H1 (cell line): ENCODE measurements at regions not wholly inside any gene's neighbourhood (a gene's known extent, or its start where the extent isn't known, plus 50 kb on each side); places are given as distances from the start of the nearest gene placed in this dataset.
A peak's percentile ranks its signal among the peaks of the same experiment; 100 is the strongest.

ENCODE experiments used
- CTCF ChIA-PET: fragments of 300-600 bp; sonication (Branson Sonifier 250); formaldehyde crosslinking; loops from one replicate; lab custom pipeline; 2021; ENCODE audit not compliant: partially characterized antibody; lab: Charles Lee
- POLR2A ChIA-PET: fragments of 300-600 bp; sonication (Branson Sonifier 250); formaldehyde crosslinking; loops from one replicate; lab custom pipeline; 2021; ENCODE audit warnings: inconsistent platforms; ENCODE audit not compliant: partially characterized antibody; lab: Charles Lee
- DNase-seq, 2 experiments: peaks; one replicate each; pipeline versions ENCODE4 v3.0.0 to v3.0.0-alpha.2; 2010 to 2022; ENCODE audit warnings: low spot score in 2 of 2, low read depth in 1 of 2, mixed read lengths in 1 of 2
- FAIRE-seq: peaks from 2 replicates; lab custom pipeline; 2011; peaks lifted over from hg19 to GRCh38; lab: Jason Lieb, UNC
- H2AFZ ChIP-seq: 2 replicates; pipeline ENCODE4 v1.8.1; 2012; ENCODE audit warnings: low read length, inconsistent platforms
- H2AK5ac ChIP-seq: 2 replicates; pipeline ENCODE4 v1.6.1; 2013; ENCODE audit warnings: low read depth, low read length
- H2BK120ac ChIP-seq: replicated peaks from 2 replicates; pipeline ENCODE3; 2013; ENCODE audit warnings: low read depth, low read length, inconsistent platforms
- H2BK12ac ChIP-seq: 2 replicates; pipeline ENCODE4 v1.6.1; 2013; ENCODE audit warnings: low read depth, low read length
- H2BK15ac ChIP-seq: 2 replicates; pipeline ENCODE4 v1.6.1; 2013; ENCODE audit warnings: low read length
- H2BK20ac ChIP-seq: 2 replicates; pipeline ENCODE4 v1.6.1; 2013; ENCODE audit warnings: low read length
- H2BK5ac ChIP-seq: 2 replicates; pipeline ENCODE4 v1.6.1; 2013; ENCODE audit warnings: low read depth, low read length
- H3K14ac ChIP-seq: 2 replicates; pipeline ENCODE4 v1.6.1; 2013; ENCODE audit warnings: inconsistent platforms; ENCODE audit not compliant: insufficient read length
- H3K18ac ChIP-seq: 2 replicates; pipeline ENCODE4 v1.6.1; 2013; ENCODE audit warnings: low read length; ENCODE audit errors: extremely low read depth
- H3K23ac ChIP-seq: 2 replicates; pipeline ENCODE4 v1.6.1; 2013; ENCODE audit warnings: inconsistent platforms; ENCODE audit not compliant: insufficient read length
- H3K23me2 ChIP-seq: 2 replicates; pipeline ENCODE4 v1.6.1; 2013; ENCODE audit warnings: low read depth, low read length
- H3K27ac ChIP-seq: 2 replicates; pipeline ENCODE4 v1.6.1; 2011; ENCODE audit warnings: low read depth, low read length, inconsistent platforms
- H3K27me3 ChIP-seq, 4 experiments: replicated peaks in 1 of 4; 1 replicate in 1 of 4; 2 replicates in 3 of 4; pipeline versions ENCODE4 v1.6.1 to v1.8.1; 2011 to 2013; ENCODE audit warnings: low read length in 3 of 4, mild to moderate bottlenecking in 3 of 4, inconsistent platforms in 2 of 4, mixed read lengths in 2 of 4, moderate library complexity in 1 of 4; ENCODE audit not compliant: control insufficient read depth in 3 of 4, insufficient read depth in 3 of 4; ENCODE audit errors: extremely low read depth in 1 of 4
- H3K36me3 ChIP-seq, 4 experiments: 2 replicates each; pipeline versions ENCODE4 v1.6.1 to v1.8.1; 2011 to 2013; ENCODE audit warnings: mild to moderate bottlenecking in 4 of 4, low read length in 3 of 4, moderate library complexity in 2 of 4, control low read depth in 1 of 4, inconsistent platforms in 1 of 4; ENCODE audit not compliant: insufficient read depth in 4 of 4, control insufficient read depth in 2 of 4
- H3K4ac ChIP-seq: replicated peaks from 2 replicates; pipeline ENCODE3; 2013; ENCODE audit warnings: low read length, low read depth, mixed read lengths, inconsistent platforms; ENCODE audit not compliant: insufficient read length
- H3K4me1 ChIP-seq, 4 experiments: replicated peaks in 1 of 4; 1 replicate in 1 of 4; 2 replicates in 3 of 4; pipeline versions ENCODE4 v1.6.1 to v1.8.1; 2011 to 2013; ENCODE audit warnings: low read length in 3 of 4, inconsistent platforms in 2 of 4, mixed read lengths in 1 of 4; ENCODE audit not compliant: insufficient read depth in 4 of 4, control insufficient read depth in 3 of 4
- H3K4me2 ChIP-seq, 2 experiments: 2 replicates each; pipeline versions ENCODE4 v1.6.1 to v1.8.1; 2011 to 2013; ENCODE audit warnings: low read depth in 2 of 2, low read length in 2 of 2, control low read depth in 1 of 2, inconsistent platforms in 1 of 2, mild to moderate bottlenecking in 1 of 2; ENCODE audit not compliant: insufficient read depth in 1 of 2
- H3K4me3 ChIP-seq, 4 experiments: fragments of 200-600, 300-600 bp in 1 of 4; sonication (generic), shearing (Covaris generic), sonication (Bioruptor Twin) in 1 of 4; 2 replicates each; pipeline versions ENCODE4 v1.5.1 to v1.8.1; 2011 to 2016; ENCODE audit warnings: low read length in 4 of 4, low read depth in 3 of 4, control low read depth in 2 of 4, inconsistent platforms in 2 of 4, mild to moderate bottlenecking in 2 of 4, mixed read lengths in 1 of 4, moderate library complexity in 1 of 4; ENCODE audit not compliant: insufficient read depth in 2 of 4; ENCODE audit errors: extremely low read depth in 1 of 4
- H3K56ac ChIP-seq: replicated peaks from 2 replicates; pipeline ENCODE3; 2013; ENCODE audit warnings: low read depth, mild to moderate bottlenecking, mixed read lengths, low read length, inconsistent platforms; ENCODE audit not compliant: insufficient read length
- H3K79me1 ChIP-seq: 2 replicates; pipeline ENCODE4 v1.6.1; 2013; ENCODE audit warnings: low read depth, low read length, control low read depth
- H3K79me2 ChIP-seq, 2 experiments: 2 replicates each; pipeline versions ENCODE4 v1.6.1 to v1.8.1; 2012 to 2013; ENCODE audit warnings: low read length in 2 of 2, mild to moderate bottlenecking in 2 of 2, inconsistent platforms in 1 of 2; ENCODE audit not compliant: insufficient read depth in 2 of 2, control insufficient read depth in 1 of 2
- H3K9ac ChIP-seq, 4 experiments: replicated peaks in 1 of 4; 1 replicate in 1 of 4; 2 replicates in 3 of 4; pipeline versions ENCODE4 v1.6.1 to v1.8.1; 2011 to 2013; ENCODE audit warnings: low read depth in 3 of 4, low read length in 3 of 4, control low read depth in 2 of 4, mild to moderate bottlenecking in 2 of 4, moderate library complexity in 2 of 4, inconsistent platforms in 1 of 4; ENCODE audit errors: extremely low read depth in 1 of 4
- H3K9me3 ChIP-seq, 2 experiments: 2 replicates each; pipeline versions ENCODE4 v1.6.1 to v1.8.1; 2012 to 2013; ENCODE audit warnings: mild to moderate bottlenecking in 2 of 2, moderate library complexity in 2 of 2, control low read depth in 1 of 2, inconsistent platforms in 1 of 2, low read depth in 1 of 2, low read length in 1 of 2, mixed read lengths in 1 of 2; ENCODE audit not compliant: insufficient read depth in 2 of 2
- H4K20me1 ChIP-seq, 2 experiments: replicated peaks in 1 of 2; 2 replicates each; pipeline versions ENCODE3 to v1.8.1; 2011 to 2013; ENCODE audit warnings: inconsistent platforms in 2 of 2, low read length in 2 of 2, mild to moderate bottlenecking in 1 of 2; ENCODE audit not compliant: insufficient read depth in 2 of 2, control insufficient read depth in 1 of 2
- H4K5ac ChIP-seq: 2 replicates; pipeline ENCODE4 v1.6.1; 2013; ENCODE audit warnings: low read length, low read depth, mixed read lengths, inconsistent platforms; ENCODE audit not compliant: insufficient read length
- H4K8ac ChIP-seq: 2 replicates; pipeline ENCODE4 v1.8.0; 2013; ENCODE audit warnings: mild to moderate bottlenecking, moderate library complexity, low read length, inconsistent platforms; ENCODE audit not compliant: insufficient read depth; ENCODE audit errors: extremely low read depth
- H4K91ac ChIP-seq: replicated peaks from 2 replicates; pipeline ENCODE3; 2013; ENCODE audit warnings: low read length, mixed read lengths, inconsistent platforms; ENCODE audit not compliant: insufficient read length
- ASH2L ChIP-seq: fragments of 200-600, 300-600 bp; sonication (generic); IDR thresholded peaks from one replicate; pipeline ENCODE4 v1.7.1; 2017; ENCODE audit warnings: low read length
- ATF3 ChIP-seq: IDR thresholded peaks from 2 replicates; pipeline ENCODE4 v1.6.1; 2011; ENCODE audit warnings: low read depth, mild to moderate bottlenecking, low read length; ENCODE audit not compliant: insufficient read depth
- BACH1 ChIP-seq: IDR thresholded peaks from 2 replicates; pipeline ENCODE4 v1.6.1; 2012; ENCODE audit warnings: low read length, improper control_type of control experiment
- CHD1 ChIP-seq: IDR thresholded peaks from 2 replicates; pipeline ENCODE4 v1.6.1; 2012; ENCODE audit warnings: low read depth, low read length, improper control_type of control experiment
- PHF8 ChIP-seq: fragments of 200-600 bp; sonication (generic); conservative IDR thresholded peaks from 2 replicates; pipeline ENCODE4 v1.7.1; 2012; ENCODE audit warnings: low read depth, mild to moderate bottlenecking, inconsistent platforms, low read length, moderate library complexity
- RFX5 ChIP-seq: IDR thresholded peaks from 2 replicates; pipeline ENCODE4 v1.6.1; 2011; ENCODE audit warnings: low read depth, low read length, improper control_type of control experiment, borderline replicate concordance
- SIN3A ChIP-seq, 2 experiments: IDR thresholded peaks in 1 of 2; conservative IDR thresholded peaks in 1 of 2; 2 replicates each; pipeline ENCODE4 v1.6.1; 2011 to 2012; ENCODE audit warnings: low read length in 2 of 2, improper control_type of control experiment in 1 of 2, low read depth in 1 of 2, mild to moderate bottlenecking in 1 of 2
- SIRT6 ChIP-seq: IDR thresholded peaks from one replicate; pipeline ENCODE4 v1.7.1; 2012; ENCODE audit warnings: low read length, inconsistent platforms
- SP1 ChIP-seq: IDR thresholded peaks from 2 replicates; pipeline ENCODE4 v1.6.1; 2011; ENCODE audit warnings: low read depth, low read length
- SP4 ChIP-seq: IDR thresholded peaks from 2 replicates; pipeline ENCODE4 v1.6.1; 2012; ENCODE audit warnings: low read length, inconsistent platforms
- SUZ12 ChIP-seq: fragments of 200-600 bp; sonication (generic); IDR thresholded peaks from 2 replicates; pipeline ENCODE4 v1.6.1; 2012; ENCODE audit warnings: mild to moderate bottlenecking, inconsistent platforms, low read length, moderate library complexity, mixed read lengths
- USF2 ChIP-seq: IDR thresholded peaks from 2 replicates; pipeline ENCODE4 v1.6.1; 2011; ENCODE audit warnings: low read length, improper control_type of control experiment

GRCh38 chr4:177921715-177922114 is 479.5 kb upstream of the AGA start (continued):
- no peak for TF ChIP-seq CHD1
- no peak for TF ChIP-seq SP1

GRCh38 chr4:177923888-177924287 is 481.7 kb upstream of the AGA start:
- no peak overlapping the region for H2BK20ac ChIP-seq
- H2AK5ac ChIP-seq: no peak overlapping the region
- DNase-seq (no peak), FAIRE-seq (no peak)
- no peaks in the 10 kb centered on the region for H3K23me2 ChIP-seq
- 0 out of 2 replicates have a peak overlapping the region, but pooled peaks have one; percentile 30 for H2AFZ ChIP-seq
- H3K18ac ChIP-seq: no peak overlapping the region
- no peak overlapping the region for H3K4me2 ChIP-seq
- no peak overlapping the region for H3K9ac ChIP-seq
- H4K91ac ChIP-seq: no peak overlapping the region
- no peak overlapping the region for H3K4me3 ChIP-seq
- H3K27ac ChIP-seq: no peak overlapping the region
- H2BK5ac ChIP-seq: no peak overlapping the region
- H3K9me3 ChIP-seq: 0 out of 4 replicates have a peak, but pooled peaks cover 0 to 3% of the 10 kb centered on the region in 2 experiments
- no peak overlapping the region for H3K23ac ChIP-seq
- no peaks in the 10 kb centered on the region for H3K79me2 ChIP-seq
- no peak overlapping the region for H2BK15ac ChIP-seq
- H4K5ac ChIP-seq: no peak overlapping the region
- no peak overlapping the region for H3K4ac ChIP-seq
- H2BK120ac ChIP-seq: no peak overlapping the region
- POLR2A ChIA-PET: no interaction called here
- H4K20me1 ChIP-seq: no peaks in the 10 kb centered on the region
- no peaks in the 10 kb centered on the region for H3K36me3 ChIP-seq
- H3K14ac ChIP-seq: no peak overlapping the region
- H3K27me3 ChIP-seq: no peaks in the 10 kb centered on the region
- CTCF ChIA-PET: no interaction called here
- H3K56ac ChIP-seq: no peak overlapping the region
- H3K79me1 ChIP-seq: no peaks in the 10 kb centered on the region
- H3K4me1 ChIP-seq: no peaks in the 10 kb centered on the region
- no peak overlapping the region for H4K8ac ChIP-seq
- no peak overlapping the region for H2BK12ac ChIP-seq
- TF ChIP-seq ASH2L: no peak
- no peak for TF ChIP-seq SP4
- TF ChIP-seq RFX5: no peak
- no peak for TF ChIP-seq PHF8
- no peak for TF ChIP-seq SIN3A (conservative IDR thresholded peaks at IDR 0.05 in 1 of 2, IDR thresholded peaks at IDR 0.05 in 1 of 2; ENCODE audit: low read depth in 1 of 2, low read length in 2 of 2)
- no peak for TF ChIP-seq USF2
- no peak for TF ChIP-seq SUZ12
- TF ChIP-seq SP1: no peak
- no peak for TF ChIP-seq SIRT6
- no peak for TF ChIP-seq BACH1
- no peak for TF ChIP-seq ATF3
